GM12891 (cell line): ENCODE measurements at regions not wholly inside any gene's neighbourhood (a gene's known extent, or its start where the extent isn't known, plus 50 kb on each side); places are given as distances from the start of the nearest gene placed in this dataset.

ENCODE experiments used
- POLR2A ChIP-seq: IDR thresholded peaks from 2 replicates; pipeline ENCODE4 v1.6.1; 2011; ENCODE audit warnings: low read depth, low read length, control low read depth
- POU2F2 ChIP-seq: IDR thresholded peaks from 2 replicates; pipeline ENCODE4 v1.6.1; 2011; ENCODE audit warnings: low read depth, mild to moderate bottlenecking, control low read depth, low read length, moderate library complexity

GRCh38 chr11:31869986-31870385, 58.9 kb upstream of the PAX6 start:
- TF ChIP-seq POU2F2 (no peak), POLR2A (no peak)
